GM19351 (cell line): ENCODE measurements at regions not wholly inside any gene's neighbourhood (a gene's known extent, or its start where the extent isn't known, plus 50 kb on each side); places are given as distances from the start of the nearest gene placed in this dataset.
"Not testable (repeated sequence)": the region's sequence is repeated elsewhere in the genome, so short reads cannot be mapped to it uniquely, and the experiment has no call there.

Experiments
- ATAC-seq: cut with Tn5 transposase; IDR thresholded peaks from one replicate; pipeline ENCODE4 v1.9.1; 2021; ENCODE audit warnings: mild to moderate bottlenecking, moderate library complexity; ENCODE audit not compliant: unreplicated experiment

DNA sequence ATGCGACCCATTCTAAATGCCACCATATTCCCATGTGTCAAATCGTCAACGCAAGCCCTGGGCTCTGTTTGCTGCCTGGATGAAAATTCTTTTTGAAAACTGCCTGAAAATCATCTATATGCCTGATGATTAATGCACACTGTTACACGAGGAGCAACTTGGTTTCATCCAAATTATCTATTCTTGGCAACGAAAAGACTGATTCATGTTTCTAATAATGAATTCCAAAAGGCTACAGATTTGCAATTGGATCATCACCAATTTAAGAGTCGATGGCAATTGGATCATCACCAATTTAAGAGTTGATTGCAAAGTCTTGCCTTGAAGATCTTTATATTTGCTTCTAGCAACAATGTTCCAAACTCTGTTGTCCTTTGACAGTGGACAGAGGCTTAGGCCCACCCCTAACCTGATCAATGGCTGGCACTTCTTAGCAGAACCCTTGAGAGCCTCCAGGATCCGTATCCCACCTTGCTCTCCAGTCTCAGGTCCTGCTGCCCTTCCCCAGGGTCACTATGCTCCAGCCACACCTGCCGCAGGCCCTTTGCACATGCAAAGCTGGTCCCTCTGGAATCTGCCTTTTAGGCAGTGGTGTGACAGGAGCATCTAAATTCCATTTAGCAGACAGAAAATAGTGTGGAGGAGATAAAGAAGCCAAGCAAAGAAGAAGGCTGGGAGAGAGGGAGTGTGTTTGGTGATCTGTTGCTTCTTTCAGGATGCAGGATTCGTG lies 460.9 kb upstream of the SULF2 start:
- no peak for ATAC-seq

DNA sequence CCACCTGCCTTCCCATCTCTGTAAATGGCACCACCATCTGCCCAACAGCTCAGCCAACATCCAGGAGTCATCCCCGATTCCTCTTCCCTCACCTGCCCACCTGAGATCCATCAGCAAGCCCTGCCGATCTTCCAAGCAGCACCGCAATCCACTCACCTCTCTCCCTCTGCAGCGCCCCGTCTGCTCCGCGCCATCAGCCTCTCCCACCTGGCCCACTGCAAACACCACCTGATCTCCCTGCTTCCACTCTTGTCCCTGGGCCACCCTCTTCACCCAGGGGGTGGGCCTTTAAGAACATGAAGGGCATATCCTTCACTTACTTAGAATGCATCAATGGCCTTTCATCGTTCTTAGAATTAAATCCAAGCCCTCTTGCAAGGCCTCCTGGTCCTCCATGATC lies 457.3 kb upstream of the SULF2 start:
- no peak for ATAC-seq

DNA sequence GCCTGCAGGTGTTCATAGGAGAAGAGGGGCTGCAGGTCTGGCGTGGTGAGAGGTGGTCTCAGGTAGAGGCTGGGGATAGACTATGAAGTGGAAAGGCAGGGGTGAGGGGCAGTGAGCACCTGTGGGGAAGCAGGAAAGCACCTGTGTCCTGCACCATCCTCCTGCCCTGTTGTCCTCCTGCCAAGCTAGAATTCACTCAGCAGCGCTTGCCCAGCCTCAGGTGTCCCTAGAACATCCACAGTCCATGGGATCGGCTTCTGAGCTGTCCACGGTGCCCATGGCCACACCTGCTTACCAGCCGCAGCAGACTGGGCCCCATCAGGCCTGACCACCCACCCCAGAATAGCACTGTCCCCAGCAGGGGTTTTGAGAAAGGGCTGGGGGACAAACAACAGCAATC lies 456.2 kb upstream of the SULF2 start:
- ATAC-seq = no peak

DNA sequence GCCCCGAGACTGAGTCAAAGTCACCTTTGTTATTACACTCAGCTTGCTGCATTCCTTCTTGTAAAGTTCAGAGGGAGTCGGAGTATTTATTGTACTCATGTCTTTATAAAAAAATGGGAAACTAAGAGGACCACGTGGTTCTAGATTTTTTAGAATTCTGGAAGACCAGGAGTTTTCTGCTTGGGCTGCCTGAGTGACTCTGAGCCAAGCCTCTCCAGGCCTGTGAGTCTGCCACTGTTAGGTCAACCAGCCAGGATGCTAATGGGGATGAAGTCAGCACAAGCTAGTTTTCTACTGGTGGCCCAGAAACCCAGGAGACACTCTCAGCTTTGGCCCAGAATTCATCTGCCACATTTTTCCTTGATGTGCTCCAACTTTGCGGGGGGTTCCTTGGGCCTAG lies 453.5 kb upstream of the SULF2 start:
- ATAC-seq = no peak

GRCh38 chr20:48238326-48238725 lies 453.0 kb upstream of the SULF2 start:
- ATAC-seq = no peak

- no peak for ATAC-seq
Observed at GRCh38 chr20:48236000-48236970, 451.0 kb upstream of the SULF2 start.

DNA sequence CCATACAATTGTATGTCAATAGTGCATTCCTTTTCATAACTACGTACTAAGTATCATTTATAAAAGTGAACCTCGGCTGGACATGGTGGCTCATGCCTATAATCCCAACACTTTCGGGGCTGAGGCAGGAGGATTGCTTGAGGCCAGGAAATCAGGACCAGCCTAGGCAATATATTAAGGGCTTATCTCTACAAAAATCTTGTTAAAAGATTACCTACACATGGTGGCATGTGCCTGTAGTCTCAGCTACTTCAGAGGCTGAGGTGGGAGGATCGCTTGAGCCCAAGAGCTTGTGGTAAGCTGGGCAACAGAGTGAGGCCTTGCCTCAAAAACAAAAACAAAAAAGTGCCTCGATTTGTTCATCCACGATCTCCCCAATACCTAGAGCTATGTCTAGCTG lies 449.7 kb upstream of the SULF2 start:
- ATAC-seq = no peak

DNA sequence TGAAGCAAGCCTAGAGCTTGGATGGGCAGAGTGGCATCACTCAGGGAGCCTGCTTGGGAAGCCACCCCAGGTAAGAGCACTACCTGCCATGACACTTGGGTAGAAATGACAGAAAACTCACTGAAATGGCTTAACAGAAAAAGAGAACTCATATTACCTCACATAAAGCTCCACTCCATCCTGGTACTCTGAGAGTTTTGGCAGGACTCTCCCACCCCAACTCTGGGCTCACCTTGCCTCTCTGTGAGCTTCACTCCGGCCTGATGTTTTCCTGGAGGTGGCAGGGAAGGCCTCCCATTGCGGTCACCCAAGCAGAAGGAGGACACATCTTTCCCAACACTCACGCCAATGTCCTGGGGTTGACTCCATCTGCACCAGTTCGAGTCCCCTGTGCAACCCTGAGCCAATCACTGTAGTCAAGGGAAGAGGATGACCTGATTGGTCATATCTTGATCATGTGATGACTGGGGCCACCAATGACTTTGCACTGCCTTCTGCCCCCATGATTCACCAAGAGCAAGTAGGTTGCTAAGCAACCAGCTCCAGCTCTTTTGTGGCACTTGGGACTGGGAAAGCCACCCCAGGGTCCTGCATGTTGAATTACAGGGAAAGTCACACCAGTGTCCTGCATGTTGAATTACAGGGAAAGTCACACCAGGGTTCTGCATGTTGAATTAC lies 446.1 kb upstream of the SULF2 start:
- ATAC-seq = no peak

- no peak for ATAC-seq
Observed at GRCh38 chr20:48230216-48230615, 444.9 kb upstream of the SULF2 start.

GRCh38 chr20:48227381-48227780 lies 442.1 kb upstream of the SULF2 start:
- no peak for ATAC-seq

- ATAC-seq = no peak
Observed at GRCh38 chr20:48226642-48227041, 441.4 kb upstream of the SULF2 start.

- no peak for ATAC-seq
Observed at GRCh38 chr20:48224533-48225050, 439.3 kb upstream of the SULF2 start.

- no peak for ATAC-seq
Observed at GRCh38 chr20:48223715-48224114, 438.4 kb upstream of the SULF2 start.

DNA sequence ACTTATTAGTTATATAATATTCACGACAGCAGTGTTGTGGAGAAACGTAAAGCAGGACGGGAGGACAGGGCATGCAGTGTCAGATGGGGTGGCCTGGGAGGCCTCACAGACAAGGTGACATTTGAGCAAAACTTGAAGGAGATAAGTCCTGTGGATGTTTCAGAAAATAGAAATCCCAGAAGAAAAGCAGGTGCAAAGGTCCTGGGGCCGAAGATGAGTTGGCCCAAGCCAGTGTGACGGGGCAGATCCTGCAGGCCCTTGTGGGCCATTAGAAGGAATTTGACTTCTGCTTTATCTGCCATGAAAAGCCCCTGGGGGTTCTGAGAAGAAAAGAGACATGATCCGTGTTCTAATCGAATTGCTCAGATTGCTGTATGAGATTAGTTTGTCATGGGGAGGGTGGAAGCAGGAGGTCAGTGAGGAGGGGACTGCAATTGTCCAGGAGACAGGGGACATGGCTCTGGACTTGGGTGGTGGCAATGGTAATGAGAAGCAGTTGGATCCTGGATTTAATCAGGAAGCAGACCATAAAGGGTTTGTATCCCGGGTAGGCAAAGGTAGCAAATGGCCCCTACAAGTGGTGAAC lies 437.4 kb upstream of the SULF2 start:
- ATAC-seq = no peak

- no peak for ATAC-seq
Observed at GRCh38 chr20:48220033-48220633, 434.9 kb upstream of the SULF2 start.

DNA sequence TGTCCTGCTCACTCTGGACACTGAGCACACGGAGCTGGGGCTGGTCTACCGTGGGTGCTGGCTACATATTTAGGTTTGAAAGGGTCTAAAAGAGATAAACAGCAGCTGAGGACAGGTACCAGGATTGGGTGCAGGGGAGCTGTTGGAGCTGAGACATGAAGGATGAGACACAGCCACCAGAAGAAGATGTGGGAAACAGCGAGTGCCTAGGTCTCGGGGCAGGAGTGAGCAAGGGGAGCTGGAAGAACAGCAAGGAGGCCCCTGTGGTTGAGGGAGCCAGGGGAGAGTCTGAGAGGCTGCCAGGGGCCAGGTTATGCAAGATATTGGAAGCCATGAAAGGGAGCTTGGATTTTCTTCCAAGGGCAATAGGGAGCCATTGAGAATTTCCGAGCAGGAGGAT lies 434.0 kb upstream of the SULF2 start:
- ATAC-seq = no peak

DNA sequence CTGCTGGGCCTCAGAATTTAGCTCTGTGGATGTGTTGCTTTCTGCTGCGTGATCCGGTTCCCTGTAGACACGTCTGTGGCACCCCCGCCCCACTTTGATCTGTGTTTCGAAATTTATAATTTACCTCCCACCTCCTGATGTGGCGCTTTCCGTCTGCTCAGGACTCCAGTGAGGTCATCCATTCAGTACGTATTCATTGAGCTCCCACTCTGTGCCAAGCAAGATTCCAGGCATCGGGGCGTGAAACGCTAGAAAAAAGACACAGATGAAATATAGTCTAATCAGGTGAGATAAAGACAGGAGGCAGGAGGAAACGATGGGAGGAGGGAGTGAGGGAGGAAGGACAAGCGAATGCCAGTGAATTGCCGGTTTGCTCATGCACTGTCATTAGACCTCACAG lies 431.9 kb upstream of the SULF2 start:
- no peak for ATAC-seq

- no peak for ATAC-seq
Observed at GRCh38 chr20:48215536-48215935, 430.3 kb upstream of the SULF2 start.

GRCh38 chr20:48214601-48215000 lies 429.3 kb upstream of the SULF2 start:
- no peak for ATAC-seq

- not testable (repeated sequence) for ATAC-seq
Observed at GRCh38 chr20:48213635-48214034, 428.4 kb upstream of the SULF2 start.
